BE2C (cell line): ENCODE measurements at regions not wholly inside any gene's neighbourhood (a gene's known extent, or its start where the extent isn't known, plus 50 kb on each side); places are given as distances from the start of the nearest gene placed in this dataset.

ENCODE experiments used
- DNase-seq: peaks from one replicate; pipeline ENCODE4 v3.0.0-alpha.2; 2020
- H3K27me3 ChIP-seq: fragments of 250-450 bp; sonication (Bioruptor Pico); 2 replicates; pipeline ENCODE4 v1.5.1; 2020; ENCODE audit warnings: mild to moderate bottlenecking
- H3K36me3 ChIP-seq: fragments of 250-450 bp; sonication (Bioruptor Pico); 2 replicates; pipeline ENCODE4 v1.5.1; 2020; ENCODE audit warnings: mild to moderate bottlenecking
- H3K4me1 ChIP-seq: fragments of 250-450 bp; sonication (Bioruptor Pico); 2 replicates; pipeline ENCODE4 v1.5.1; 2020
- H3K4me3 ChIP-seq: 2 replicates; pipeline ENCODE4 v1.5.1; 2011; ENCODE audit warnings: low read depth, low read length
- H3K9me3 ChIP-seq: fragments of 250-450 bp; sonication (Bioruptor Pico); 2 replicates; pipeline ENCODE4 v1.5.1; 2020
- TF ChIP-seq, protein P1 (sequence below): IDR thresholded peaks from 2 replicates; pipeline ENCODE4 v1.5.1; 2012; ENCODE audit warnings: mild to moderate bottlenecking, low read depth, low read length

- Histone ChIP-seq H3K4me3 (no peak overlapping the region), H3K4me1 (no peaks in the 10 kb centered on the region), H3K27me3 (no peaks in the 10 kb centered on the region), H3K36me3 (no peaks in the 10 kb centered on the region), H3K9me3 (no peaks in the 10 kb centered on the region)
- no peak for DNase-seq
- TF ChIP-seq, protein P1, sequence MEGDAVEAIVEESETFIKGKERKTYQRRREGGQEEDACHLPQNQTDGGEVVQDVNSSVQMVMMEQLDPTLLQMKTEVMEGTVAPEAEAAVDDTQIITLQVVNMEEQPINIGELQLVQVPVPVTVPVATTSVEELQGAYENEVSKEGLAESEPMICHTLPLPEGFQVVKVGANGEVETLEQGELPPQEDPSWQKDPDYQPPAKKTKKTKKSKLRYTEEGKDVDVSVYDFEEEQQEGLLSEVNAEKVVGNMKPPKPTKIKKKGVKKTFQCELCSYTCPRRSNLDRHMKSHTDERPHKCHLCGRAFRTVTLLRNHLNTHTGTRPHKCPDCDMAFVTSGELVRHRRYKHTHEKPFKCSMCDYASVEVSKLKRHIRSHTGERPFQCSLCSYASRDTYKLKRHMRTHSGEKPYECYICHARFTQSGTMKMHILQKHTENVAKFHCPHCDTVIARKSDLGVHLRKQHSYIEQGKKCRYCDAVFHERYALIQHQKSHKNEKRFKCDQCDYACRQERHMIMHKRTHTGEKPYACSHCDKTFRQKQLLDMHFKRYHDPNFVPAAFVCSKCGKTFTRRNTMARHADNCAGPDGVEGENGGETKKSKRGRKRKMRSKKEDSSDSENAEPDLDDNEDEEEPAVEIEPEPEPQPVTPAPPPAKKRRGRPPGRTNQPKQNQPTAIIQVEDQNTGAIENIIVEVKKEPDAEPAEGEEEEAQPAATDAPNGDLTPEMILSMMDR = no peak
Measured at GRCh38 chr4:123739806-123740205, 343.2 kb downstream of the SPRY1 start.

DNA sequence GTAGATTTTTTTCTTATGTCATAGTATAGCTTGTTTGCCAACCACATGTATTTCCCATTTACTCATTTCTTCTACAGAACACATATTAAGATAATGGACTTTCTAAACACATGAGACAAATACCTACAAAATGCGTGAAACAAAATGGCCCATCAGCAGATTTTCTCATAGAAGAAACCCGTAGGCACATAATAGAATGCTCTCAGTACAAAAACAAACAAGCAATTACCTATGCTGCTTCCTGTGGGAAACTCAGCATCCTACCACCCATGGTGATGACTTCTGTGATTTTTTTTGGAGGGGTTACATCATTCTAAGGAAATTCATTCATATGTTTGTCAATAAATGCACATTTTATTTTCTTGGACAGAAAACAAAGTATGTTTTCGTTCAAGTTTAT is 343.6 kb downstream of the SPRY1 start:
- Histone ChIP-seq H3K4me1 (no peaks in the 10 kb centered on the region), H3K36me3 (no peaks in the 10 kb centered on the region), H3K9me3 (no peaks in the 10 kb centered on the region), H3K4me3 (no peak overlapping the region), H3K27me3 (no peaks in the 10 kb centered on the region)
- no peak for DNase-seq
- TF ChIP-seq, protein P1 = no peak

- H3K27me3 ChIP-seq = no peaks in the 10 kb centered on the region
- H3K9me3 ChIP-seq = no peaks in the 10 kb centered on the region
- no peak overlapping the region for H3K4me3 ChIP-seq
- TF ChIP-seq, protein P1 = no peak
- DNase-seq = no peak
- H3K4me1 ChIP-seq = no peaks in the 10 kb centered on the region
- H3K36me3 ChIP-seq = no peaks in the 10 kb centered on the region
Measured at GRCh38 chr4:123741906-123742305, 345.3 kb downstream of the SPRY1 start.

DNA sequence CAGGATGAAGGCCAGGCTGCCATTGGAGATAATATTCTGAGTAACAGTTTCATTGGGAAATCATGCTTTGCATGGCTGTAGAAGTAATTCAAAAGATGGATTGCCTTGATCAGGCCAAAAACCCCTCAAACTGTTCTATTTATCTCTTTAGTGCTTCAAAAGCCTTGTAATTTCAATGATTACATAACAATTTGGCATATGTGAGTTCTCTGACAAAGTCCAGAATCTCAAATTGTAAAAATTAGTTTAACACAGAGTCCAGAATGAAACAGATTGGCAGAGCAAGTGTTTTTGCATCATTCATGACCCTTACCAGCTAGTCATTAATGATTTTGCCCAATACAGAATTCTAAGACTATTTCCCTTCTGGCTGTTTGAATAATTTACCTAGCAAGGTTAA is 347.3 kb downstream of the SPRY1 start:
- TF ChIP-seq, protein P1 = no peak
- H3K9me3 ChIP-seq = no peaks in the 10 kb centered on the region

DNA sequence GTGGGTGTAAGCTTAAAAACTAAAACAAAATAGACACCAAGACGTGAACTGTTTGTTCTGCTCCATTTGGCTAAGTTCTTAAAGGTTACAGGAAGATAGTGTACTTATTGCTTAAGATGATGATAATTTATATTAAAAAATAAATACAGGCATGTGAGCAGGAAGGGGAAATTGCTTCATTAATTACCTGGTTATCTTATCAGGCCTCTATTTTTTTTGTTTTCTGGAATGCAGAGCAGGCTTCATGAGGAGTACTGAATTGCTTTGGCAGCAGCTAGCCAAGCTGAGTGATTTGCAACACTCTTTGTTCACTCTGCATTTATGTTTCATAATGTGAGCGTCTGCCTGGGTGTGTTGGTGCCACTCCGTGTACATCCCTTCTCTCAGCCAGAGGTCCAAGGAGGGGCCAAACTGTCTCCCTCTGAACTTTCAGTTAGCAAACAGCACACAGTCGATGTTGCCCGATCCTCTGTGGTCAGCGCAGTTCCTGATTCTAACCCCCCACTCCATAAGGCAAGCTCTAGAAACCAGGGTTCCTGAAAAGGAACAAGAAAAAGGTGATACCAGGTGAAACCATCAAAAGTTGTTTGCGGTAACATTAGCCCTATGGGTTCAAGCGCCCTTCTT is 348.2 kb downstream of the SPRY1 start:
- TF ChIP-seq, protein P1 = no peak
- no peak for DNase-seq
- no peak overlapping the region for H3K4me3 ChIP-seq

More for the DNA sequence above, 347.3 kb downstream of the SPRY1 start:
- DNase-seq = no peak
- Histone ChIP-seq H3K27me3 (no peaks in the 10 kb centered on the region), H3K4me3 (no peak overlapping the region), H3K36me3 (no peaks in the 10 kb centered on the region), H3K4me1 (no peaks in the 10 kb centered on the region)

GRCh38 chr4:123747016-123747415 is 350.4 kb downstream of the SPRY1 start:
- H3K9me3 ChIP-seq = no peaks in the 10 kb centered on the region
- H3K4me1 ChIP-seq = no peaks in the 10 kb centered on the region
- DNase-seq = no peak
- no peak overlapping the region for H3K4me3 ChIP-seq
- no peaks in the 10 kb centered on the region for H3K27me3 ChIP-seq
- TF ChIP-seq, protein P1 = peak; percentile 13; the same call in 1 of the 2 replicates
- no peaks in the 10 kb centered on the region for H3K36me3 ChIP-seq

More for the DNA sequence above, 348.2 kb downstream of the SPRY1 start:
- Histone ChIP-seq H3K9me3 (no peaks in the 10 kb centered on the region), H3K27me3 (no peaks in the 10 kb centered on the region), H3K36me3 (no peaks in the 10 kb centered on the region), H3K4me1 (no peaks in the 10 kb centered on the region)
